T-helper 17 cell (primary cell): ENCODE measurements at regions not wholly inside any gene's neighbourhood (a gene's known extent, or its start where the extent isn't known, plus 50 kb on each side); places are given as distances from the start of the nearest gene placed in this dataset.

ENCODE experiments used
- ATAC-seq: fragments of 150-1000 bp; cut with Tn5 transposase; 2 replicates; pipeline ENCODE4 v1.10.0; 2021; ENCODE audit warnings: mild to moderate bottlenecking, moderate library complexity
- DNase-seq, 3 donors: peaks; one replicate each; pipeline versions ENCODE4 v3.0.0 to v3.0.0-alpha.2; 2020 to 2021
- H3K9me3 ChIP-seq: one replicate; pipeline ENCODE4 v1.7.0; 2013; ENCODE audit warnings: low read length, mild to moderate bottlenecking; ENCODE audit not compliant: control insufficient read depth, poor library complexity, severe bottlenecking
- H3K27ac Mint-ChIP-seq: one replicate; pipeline ENCODE4 v1.8.0; 2022; ENCODE audit warnings: mild to moderate bottlenecking, moderate library complexity, mixed read lengths
- H3K27me3 Mint-ChIP-seq: one replicate; pipeline ENCODE4 v1.8.0; 2022; ENCODE audit warnings: mixed read lengths
- H3K36me3 Mint-ChIP-seq: one replicate; pipeline ENCODE4 v1.8.0; 2022; ENCODE audit warnings: low read depth, mixed read lengths
- H3K4me1 Mint-ChIP-seq: one replicate; pipeline ENCODE4 v1.8.0; 2022; ENCODE audit warnings: mild to moderate bottlenecking, mixed read lengths
- H3K4me3 Mint-ChIP-seq: one replicate; pipeline ENCODE4 v1.8.0; 2022; ENCODE audit warnings: mild to moderate bottlenecking, moderate library complexity, mixed read lengths

- H3K4me3 Mint-ChIP-seq = no peak overlapping the region
- ATAC-seq = no peak
- no peak for DNase-seq
- peaks cover 27% of the 10 kb centered on the region for H3K27me3 Mint-ChIP-seq
- no peaks in the 10 kb centered on the region for H3K9me3 ChIP-seq
- H3K36me3 Mint-ChIP-seq = no peaks in the 10 kb centered on the region
- no peaks in the 10 kb centered on the region for H3K4me1 Mint-ChIP-seq
- no peak overlapping the region for H3K27ac Mint-ChIP-seq
Measured at GRCh38 chr1:209063767-209064659, 519.5 kb upstream of the CAMK1G start.

GRCh38 chr1:209064850-209065706, 518.4 kb upstream of the CAMK1G start:
- peaks cover 21% of the 10 kb centered on the region for H3K27me3 Mint-ChIP-seq
- H3K9me3 ChIP-seq = no peaks in the 10 kb centered on the region
- no peak for DNase-seq
- no peak overlapping the region for H3K4me3 Mint-ChIP-seq
- no peak overlapping the region for H3K27ac Mint-ChIP-seq
- H3K4me1 Mint-ChIP-seq = no peaks in the 10 kb centered on the region
- no peaks in the 10 kb centered on the region for H3K36me3 Mint-ChIP-seq
- no peak for ATAC-seq

- ATAC-seq = no peak
- H3K27me3 Mint-ChIP-seq = peaks cover 6% of the 10 kb centered on the region
Measured at GRCh38 chr1:209072481-209072880, 511.0 kb upstream of the CAMK1G start.

GRCh38 chr1:209073879-209074278, 509.6 kb upstream of the CAMK1G start:
- DNase-seq (no peak), ATAC-seq (no peak)
- H3K27me3 Mint-ChIP-seq = no peaks in the 10 kb centered on the region
- H3K9me3 ChIP-seq = no peaks in the 10 kb centered on the region
- H3K27ac Mint-ChIP-seq = no peak overlapping the region
- no peak overlapping the region for H3K4me3 Mint-ChIP-seq
- H3K36me3 Mint-ChIP-seq = no peaks in the 10 kb centered on the region
- H3K4me1 Mint-ChIP-seq = no peaks in the 10 kb centered on the region

More at GRCh38 chr1:209072481-209072880, 511.0 kb upstream of the CAMK1G start:
- Mint-ChIP-seq H3K27ac (no peak overlapping the region), H3K4me1 (no peaks in the 10 kb centered on the region), H3K4me3 (no peak overlapping the region), H3K36me3 (no peaks in the 10 kb centered on the region)
- no peak for DNase-seq
- no peaks in the 10 kb centered on the region for H3K9me3 ChIP-seq

- ATAC-seq (no peak), DNase-seq (no peak)
- Mint-ChIP-seq H3K27ac (no peak overlapping the region), H3K4me1 (no peaks in the 10 kb centered on the region), H3K27me3 (no peaks in the 10 kb centered on the region), H3K4me3 (no peak overlapping the region), H3K36me3 (no peaks in the 10 kb centered on the region)
- no peaks in the 10 kb centered on the region for H3K9me3 ChIP-seq
Measured at GRCh38 chr1:209074575-209075250, 508.8 kb upstream of the CAMK1G start.

GRCh38 chr1:209076688-209077087, 506.8 kb upstream of the CAMK1G start:
- Mint-ChIP-seq H3K27ac (no peak overlapping the region), H3K4me3 (no peak overlapping the region), H3K36me3 (no peaks in the 10 kb centered on the region), H3K4me1 (no peaks in the 10 kb centered on the region), H3K27me3 (no peaks in the 10 kb centered on the region)
- ATAC-seq = no peak
- H3K9me3 ChIP-seq = no peaks in the 10 kb centered on the region
- DNase-seq = no peak

- H3K4me3 Mint-ChIP-seq = no peak overlapping the region
- no peaks in the 10 kb centered on the region for H3K4me1 Mint-ChIP-seq
- no peak for ATAC-seq
- no peaks in the 10 kb centered on the region for H3K9me3 ChIP-seq
- no peaks in the 10 kb centered on the region for H3K27me3 Mint-ChIP-seq
- no peak for DNase-seq
- no peak overlapping the region for H3K27ac Mint-ChIP-seq
- no peaks in the 10 kb centered on the region for H3K36me3 Mint-ChIP-seq
Measured at GRCh38 chr1:209080170-209080781, 503.2 kb upstream of the CAMK1G start.

GRCh38 chr1:209086486-209087192, 496.9 kb upstream of the CAMK1G start:
- Mint-ChIP-seq H3K4me1 (no peaks in the 10 kb centered on the region), H3K36me3 (no peaks in the 10 kb centered on the region), H3K27ac (no peak overlapping the region), H3K27me3 (peaks cover 10% of the 10 kb centered on the region), H3K4me3 (no peak overlapping the region)
- no peaks in the 10 kb centered on the region for H3K9me3 ChIP-seq
- no peak for DNase-seq
- no peak for ATAC-seq

- no peaks in the 10 kb centered on the region for H3K4me1 Mint-ChIP-seq
- H3K36me3 Mint-ChIP-seq = no peaks in the 10 kb centered on the region
- no peak overlapping the region for H3K27ac Mint-ChIP-seq
- H3K9me3 ChIP-seq = no peaks in the 10 kb centered on the region
- H3K27me3 Mint-ChIP-seq = no peaks in the 10 kb centered on the region
- ATAC-seq (no peak), DNase-seq (no peak)
- no peak overlapping the region for H3K4me3 Mint-ChIP-seq
Measured at GRCh38 chr1:209094384-209094783, 489.1 kb upstream of the CAMK1G start.

- H3K4me1 Mint-ChIP-seq = no peaks in the 10 kb centered on the region
- DNase-seq = no peak
- no peak overlapping the region for H3K27ac Mint-ChIP-seq
- H3K9me3 ChIP-seq = no peaks in the 10 kb centered on the region
- ATAC-seq = no peak
- H3K36me3 Mint-ChIP-seq = no peaks in the 10 kb centered on the region
- H3K27me3 Mint-ChIP-seq = no peaks in the 10 kb centered on the region
- no peak overlapping the region for H3K4me3 Mint-ChIP-seq
Measured at GRCh38 chr1:209095627-209096595, 487.6 kb upstream of the CAMK1G start.

- ATAC-seq (no peak), DNase-seq (no peak)
- Mint-ChIP-seq H3K27ac (no peak overlapping the region), H3K4me1 (no peaks in the 10 kb centered on the region), H3K27me3 (peaks cover 9% of the 10 kb centered on the region), H3K4me3 (no peak overlapping the region), H3K36me3 (no peaks in the 10 kb centered on the region)
- no peaks in the 10 kb centered on the region for H3K9me3 ChIP-seq
Measured at GRCh38 chr1:209100460-209100859, 483.1 kb upstream of the CAMK1G start.
